ENCODE measurements at regions not wholly inside any gene's neighbourhood (a gene's known extent, or its start where the extent isn't known, plus 50 kb on each side); places are given as distances from the start of the nearest gene placed in this dataset.

DNA sequence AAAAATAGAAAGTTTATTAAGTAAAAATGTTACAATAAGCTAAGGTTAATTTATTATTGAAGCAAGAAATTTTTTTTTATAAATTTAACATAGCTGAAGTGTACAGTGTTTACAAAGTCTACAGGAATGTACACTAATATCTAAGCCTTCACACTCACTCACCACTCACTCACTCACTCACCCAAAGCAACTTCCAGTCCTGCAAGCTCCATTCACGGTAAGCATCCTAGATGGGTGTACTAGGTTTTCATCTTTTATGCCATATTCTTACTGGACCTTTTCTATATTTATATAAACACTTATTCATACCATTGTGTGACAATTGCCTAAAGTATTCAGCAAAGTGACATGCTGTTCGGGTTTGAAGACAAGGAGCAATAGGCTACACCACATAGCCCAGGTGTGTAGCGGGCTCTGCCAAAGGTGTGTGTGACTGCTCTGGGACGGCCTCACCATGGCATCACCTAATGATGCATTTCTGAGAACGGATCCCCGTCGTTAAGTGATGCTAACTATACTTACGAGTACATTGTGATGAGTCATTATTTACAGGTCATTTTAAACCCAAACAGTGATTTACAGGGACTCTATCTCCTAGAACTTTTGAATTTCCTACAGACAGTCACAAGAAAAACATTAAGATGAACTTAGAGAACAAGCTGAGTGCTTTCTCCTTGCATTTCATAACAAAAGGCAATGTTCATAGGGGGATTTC is 76.3 kb upstream of the ID2 start:
- Histone ChIP-seq H3K9ac (no peak overlapping the region), H3K79me2 (ENCODE audit: low read depth) (no peaks in the 10 kb centered on the region), H2AFZ (replicated peaks) (no peak overlapping the region), H3K9me3 (ENCODE audit: low read depth) (no peaks in the 10 kb centered on the region), H3K27me3 (no peaks in the 10 kb centered on the region), H3K4me3 (no peak overlapping the region), H4K20me1 (ENCODE audit: low read depth) (no peaks in the 10 kb centered on the region), H3K36me3 (no peaks in the 10 kb centered on the region), H3K27ac (no peak overlapping the region), H3K4me1 (no peaks in the 10 kb centered on the region), H3K4me2 (no peak overlapping the region), H3F3A (ENCODE audit: low read depth) (no peaks in the 10 kb centered on the region)
- H3K36me3 Mint-ChIP-seq = peaks cover 6% of the 10 kb centered on the region
- H3K4me1 Mint-ChIP-seq = peaks cover 22% of the 10 kb centered on the region
- H3K9me3 Mint-ChIP-seq = peaks cover 12% of the 10 kb centered on the region
- H3K4me3 Mint-ChIP-seq = no peak overlapping the region
- H3K27ac Mint-ChIP-seq = no peak overlapping the region
- H3K27me3 Mint-ChIP-seq (ENCODE audit: insufficient read depth, low read depth) = peaks cover 9% of the 10 kb centered on the region
- no peak for TF ChIP-seq EZH2 (IDR thresholded peaks at IDR 0.05)
- TF ChIP-seq, protein P1, sequence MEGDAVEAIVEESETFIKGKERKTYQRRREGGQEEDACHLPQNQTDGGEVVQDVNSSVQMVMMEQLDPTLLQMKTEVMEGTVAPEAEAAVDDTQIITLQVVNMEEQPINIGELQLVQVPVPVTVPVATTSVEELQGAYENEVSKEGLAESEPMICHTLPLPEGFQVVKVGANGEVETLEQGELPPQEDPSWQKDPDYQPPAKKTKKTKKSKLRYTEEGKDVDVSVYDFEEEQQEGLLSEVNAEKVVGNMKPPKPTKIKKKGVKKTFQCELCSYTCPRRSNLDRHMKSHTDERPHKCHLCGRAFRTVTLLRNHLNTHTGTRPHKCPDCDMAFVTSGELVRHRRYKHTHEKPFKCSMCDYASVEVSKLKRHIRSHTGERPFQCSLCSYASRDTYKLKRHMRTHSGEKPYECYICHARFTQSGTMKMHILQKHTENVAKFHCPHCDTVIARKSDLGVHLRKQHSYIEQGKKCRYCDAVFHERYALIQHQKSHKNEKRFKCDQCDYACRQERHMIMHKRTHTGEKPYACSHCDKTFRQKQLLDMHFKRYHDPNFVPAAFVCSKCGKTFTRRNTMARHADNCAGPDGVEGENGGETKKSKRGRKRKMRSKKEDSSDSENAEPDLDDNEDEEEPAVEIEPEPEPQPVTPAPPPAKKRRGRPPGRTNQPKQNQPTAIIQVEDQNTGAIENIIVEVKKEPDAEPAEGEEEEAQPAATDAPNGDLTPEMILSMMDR (IDR thresholded peaks at IDR 0.05) = no peak
- TF ChIP-seq EZH2phosphoT487 (IDR thresholded peaks at IDR 0.05) = no peak
- no peak for DNase-seq (ENCODE audit: low spot score)

DNA sequence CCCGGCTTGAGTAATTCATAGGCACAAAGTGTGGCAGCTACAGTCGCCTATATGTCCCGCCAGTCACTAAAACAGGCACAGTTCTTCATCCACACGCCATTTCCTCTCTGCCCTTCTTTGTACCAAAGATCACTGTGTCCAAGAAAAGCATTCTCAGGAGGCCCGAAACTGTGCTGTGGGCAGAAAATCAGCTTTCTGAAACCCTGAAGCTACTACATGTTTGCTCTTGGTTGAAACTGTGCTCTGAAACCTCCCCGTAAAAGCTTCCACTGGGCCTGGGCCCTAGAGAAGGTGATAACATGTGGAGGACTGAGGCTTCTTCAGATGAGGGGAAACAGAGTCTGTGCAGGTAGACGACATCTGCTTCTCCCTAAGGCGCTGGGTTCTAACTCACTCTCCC is 75.6 kb upstream of the ID2 start:
- no peaks in the 10 kb centered on the region for H3K36me3 ChIP-seq
- peaks cover 16% of the 10 kb centered on the region for H3K27me3 Mint-ChIP-seq (ENCODE audit: insufficient read depth, low read depth)
- no peak for DNase-seq (ENCODE audit: low spot score)

DNA sequence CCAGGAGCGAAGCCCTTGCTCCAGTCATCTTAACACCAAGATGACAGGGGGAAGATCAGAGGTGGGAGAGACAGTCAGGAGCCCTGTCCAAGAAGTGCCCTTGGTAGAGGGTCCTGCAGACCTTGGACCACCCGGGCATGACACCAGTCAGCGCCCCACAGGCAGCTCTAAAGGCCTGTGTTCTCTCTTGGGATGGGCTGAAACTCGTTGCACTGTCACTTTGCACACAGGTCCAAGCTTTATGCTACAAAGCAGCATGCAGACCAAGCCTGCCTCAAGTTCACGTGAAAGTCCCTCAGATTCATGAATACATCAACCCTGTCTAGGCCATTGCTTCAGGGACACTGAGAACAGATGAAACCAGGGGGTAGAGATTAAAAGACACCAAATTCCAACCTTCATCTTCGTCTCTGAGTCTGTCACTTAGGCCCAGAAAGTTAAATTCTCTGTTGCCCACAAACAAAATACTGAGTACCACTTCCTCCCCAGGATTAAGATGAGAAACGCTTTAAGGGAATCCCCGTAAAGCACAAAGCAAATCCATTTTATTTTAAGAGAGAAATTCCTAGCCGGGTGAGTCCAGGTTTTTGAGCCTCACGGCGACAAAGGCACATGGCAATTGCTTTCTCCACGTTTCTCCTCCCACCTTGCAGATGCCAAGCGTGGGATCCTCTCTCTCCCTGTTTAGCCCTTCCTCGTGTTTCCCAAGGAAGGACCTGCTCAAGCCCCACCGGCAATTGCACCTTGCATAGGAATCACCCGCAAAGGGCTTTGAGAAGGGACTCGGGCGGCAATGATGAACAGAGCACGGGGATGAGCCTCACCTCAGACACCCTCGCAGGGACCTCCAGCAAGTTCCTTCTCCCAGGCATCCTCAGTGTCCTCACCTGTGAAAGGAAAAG is 75.0 kb upstream of the ID2 start:
- H3K4me3 Mint-ChIP-seq = no peak overlapping the region
- H4K20me1 ChIP-seq (ENCODE audit: low read depth) = no peaks in the 10 kb centered on the region
- H3K27ac Mint-ChIP-seq = peak overlapping the region; percentile 21
- H3K79me2 ChIP-seq (ENCODE audit: low read depth) = no peaks in the 10 kb centered on the region
- H3K9me3 Mint-ChIP-seq = peaks cover 21% of the 10 kb centered on the region
- no peak overlapping the region for H3K4me2 ChIP-seq
- no peak overlapping the region for H2AFZ ChIP-seq (replicated peaks)
- no peaks in the 10 kb centered on the region for H3K36me3 ChIP-seq
- no peaks in the 10 kb centered on the region for H3K4me1 ChIP-seq
- H3K4me3 ChIP-seq = no peak overlapping the region
- DNase-seq (ENCODE audit: low spot score) = no peak
- no peaks in the 10 kb centered on the region for H3K9me3 ChIP-seq (ENCODE audit: low read depth)
- TF ChIP-seq, protein P1 (IDR thresholded peaks at IDR 0.05) = no peak
- TF ChIP-seq EZH2 (IDR thresholded peaks at IDR 0.05) (no peak), EZH2phosphoT487 (IDR thresholded peaks at IDR 0.05) (no peak)
- H3F3A ChIP-seq (ENCODE audit: low read depth) = no peaks in the 10 kb centered on the region
- H3K27me3 Mint-ChIP-seq (ENCODE audit: insufficient read depth, low read depth) = peaks cover 16% of the 10 kb centered on the region
- no peak overlapping the region for H3K9ac ChIP-seq
- peaks cover 20% of the 10 kb centered on the region for H3K4me1 Mint-ChIP-seq
- no peaks in the 10 kb centered on the region for H3K27me3 ChIP-seq
- peaks cover 12% of the 10 kb centered on the region for H3K36me3 Mint-ChIP-seq
- H3K27ac ChIP-seq = no peak overlapping the region

More for the DNA sequence above, 75.6 kb upstream of the ID2 start:
- Histone ChIP-seq H2AFZ (replicated peaks) (no peak overlapping the region), H3K4me2 (no peak overlapping the region), H4K20me1 (ENCODE audit: low read depth) (no peaks in the 10 kb centered on the region), H3F3A (ENCODE audit: low read depth) (no peaks in the 10 kb centered on the region), H3K79me2 (ENCODE audit: low read depth) (no peaks in the 10 kb centered on the region), H3K27ac (no peak overlapping the region), H3K9ac (no peak overlapping the region), H3K4me1 (no peaks in the 10 kb centered on the region), H3K27me3 (no peaks in the 10 kb centered on the region), H3K9me3 (ENCODE audit: low read depth) (no peaks in the 10 kb centered on the region), H3K4me3 (no peak overlapping the region)
- Mint-ChIP-seq H3K36me3 (peaks cover 12% of the 10 kb centered on the region), H3K9me3 (peaks cover 19% of the 10 kb centered on the region), H3K27ac (peak overlapping the region; percentile 21), H3K4me1 (peaks cover 18% of the 10 kb centered on the region), H3K4me3 (no peak overlapping the region)
- TF ChIP-seq EZH2phosphoT487 (IDR thresholded peaks at IDR 0.05) = no peak
- TF ChIP-seq EZH2 (IDR thresholded peaks at IDR 0.05) = no peak
- TF ChIP-seq, protein P1 (IDR thresholded peaks at IDR 0.05) = no peak
